ENCODE measurements at regions not wholly inside any gene's neighbourhood (a gene's known extent, or its start where the extent isn't known, plus 50 kb on each side); places are given as distances from the start of the nearest gene placed in this dataset.

- peak in 1 of 2 donors; percentile 3 for DNase-seq (ENCODE audit: extremely low read depth in 1 of 2, low read depth in 1 of 2)
Measured at GRCh38 chr4:89438102-89438831, 130.7 kb upstream of the GPRIN3 start.

GRCh38 chr4:89434364-89434988 lies 126.9 kb upstream of the GPRIN3 start:
- no peak for DNase-seq (ENCODE audit: extremely low read depth in 1 of 2, low read depth in 1 of 2)

- DNase-seq (ENCODE audit: extremely low read depth in 1 of 2, low read depth in 1 of 2) = no peak
Measured at GRCh38 chr4:89427782-89428181, 120.2 kb upstream of the GPRIN3 start.

- DNase-seq (ENCODE audit: extremely low read depth in 1 of 2, low read depth in 1 of 2) = no peak
Measured at GRCh38 chr4:89425023-89425422, 117.4 kb upstream of the GPRIN3 start.

GRCh38 chr4:89422441-89422990 lies 114.9 kb upstream of the GPRIN3 start:
- DNase-seq (ENCODE audit: extremely low read depth in 1 of 2, low read depth in 1 of 2) = no peak

GRCh38 chr4:89420507-89420906 lies 112.9 kb upstream of the GPRIN3 start:
- no peak for DNase-seq (ENCODE audit: extremely low read depth in 1 of 2, low read depth in 1 of 2)

- no peak for DNase-seq (ENCODE audit: extremely low read depth in 1 of 2, low read depth in 1 of 2)
Measured at GRCh38 chr4:89419111-89419695, 111.6 kb upstream of the GPRIN3 start.

GRCh38 chr4:89416960-89417359 lies 109.4 kb upstream of the GPRIN3 start:
- no peak for DNase-seq (ENCODE audit: extremely low read depth in 1 of 2, low read depth in 1 of 2)

GRCh38 chr4:89413518-89413917 lies 105.9 kb upstream of the GPRIN3 start:
- DNase-seq (ENCODE audit: extremely low read depth in 1 of 2, low read depth in 1 of 2) = no peak

- DNase-seq (ENCODE audit: extremely low read depth in 1 of 2, low read depth in 1 of 2) = no peak
Measured at GRCh38 chr4:89411539-89412309, 104.1 kb upstream of the GPRIN3 start.

GRCh38 chr4:89410687-89411086 lies 103.1 kb upstream of the GPRIN3 start:
- DNase-seq (ENCODE audit: extremely low read depth in 1 of 2, low read depth in 1 of 2) = no peak

GRCh38 chr4:89404530-89404929 lies 96.9 kb upstream of the GPRIN3 start:
- DNase-seq (ENCODE audit: extremely low read depth in 1 of 2, low read depth in 1 of 2) = no peak

GRCh38 chr4:89403826-89404225 lies 96.2 kb upstream of the GPRIN3 start:
- DNase-seq (ENCODE audit: extremely low read depth in 1 of 2, low read depth in 1 of 2) = no peak

- no peak for DNase-seq (ENCODE audit: extremely low read depth in 1 of 2, low read depth in 1 of 2)
Measured at GRCh38 chr4:89400287-89401035, 92.9 kb upstream of the GPRIN3 start.

GRCh38 chr4:89398644-89399043 lies 91.0 kb upstream of the GPRIN3 start:
- no peak for DNase-seq (ENCODE audit: extremely low read depth in 1 of 2, low read depth in 1 of 2)

- DNase-seq (ENCODE audit: extremely low read depth in 1 of 2, low read depth in 1 of 2) = no peak
Measured at GRCh38 chr4:89398146-89398545, 90.5 kb upstream of the GPRIN3 start.

GRCh38 chr4:89397441-89397840 lies 89.8 kb upstream of the GPRIN3 start:
- no peak for DNase-seq (ENCODE audit: extremely low read depth in 1 of 2, low read depth in 1 of 2)

GRCh38 chr4:89382439-89382838 lies 74.8 kb upstream of the GPRIN3 start:
- DNase-seq (ENCODE audit: extremely low read depth in 1 of 2, low read depth in 1 of 2) = no peak

GRCh38 chr4:89380980-89381379 lies 73.4 kb upstream of the GPRIN3 start:
- no peak for DNase-seq (ENCODE audit: extremely low read depth in 1 of 2, low read depth in 1 of 2)

- DNase-seq (ENCODE audit: extremely low read depth in 1 of 2, low read depth in 1 of 2) = no peak
Measured at GRCh38 chr4:89379511-89380044, 72.0 kb upstream of the GPRIN3 start.
